Activated naive CD4-positive, alpha-beta T cell treated with anti-CD3 and anti-CD28 coated beads, Interleukin-2, amount 50 U/mL, for 24 hours (primary cell): ENCODE measurements at regions not wholly inside any gene's neighbourhood (a gene's known extent, or its start where the extent isn't known, plus 50 kb on each side); places are given as distances from the start of the nearest gene placed in this dataset.

Experiments
- H3K27ac Mint-ChIP-seq: one replicate; pipeline ENCODE4 v1.8.0; 2021; ENCODE audit warnings: mild to moderate bottlenecking, mixed read lengths
- H3K27me3 Mint-ChIP-seq: one replicate; pipeline ENCODE4 v1.8.0; 2021; ENCODE audit warnings: mixed read lengths
- H3K36me3 Mint-ChIP-seq: one replicate; pipeline ENCODE4 v1.8.0; 2021; ENCODE audit warnings: mixed read lengths
- H3K4me1 Mint-ChIP-seq: one replicate; pipeline ENCODE4 v1.8.0; 2021; ENCODE audit warnings: mixed read lengths
- H3K4me3 Mint-ChIP-seq: one replicate; pipeline ENCODE4 v1.8.0; 2021; ENCODE audit warnings: mild to moderate bottlenecking, mixed read lengths
- H3K9me3 Mint-ChIP-seq: one replicate; pipeline ENCODE4 v1.8.0; 2021; ENCODE audit warnings: mixed read lengths

GRCh38 chr21:38178653-38179470, 77.9 kb upstream of the KCNJ15 start:
- Mint-ChIP-seq H3K4me3 (no peak overlapping the region), H3K36me3 (peaks cover 1% of the 10 kb centered on the region), H3K9me3 (no peaks in the 10 kb centered on the region), H3K4me1 (no peaks in the 10 kb centered on the region), H3K27ac (no peak overlapping the region), H3K27me3 (peaks cover 8% of the 10 kb centered on the region)

- H3K9me3 Mint-ChIP-seq, result no peaks in the 10 kb centered on the region
- H3K4me3 Mint-ChIP-seq, result no peak overlapping the region
- H3K27me3 Mint-ChIP-seq, result peaks cover 8% of the 10 kb centered on the region
- no peaks in the 10 kb centered on the region for H3K4me1 Mint-ChIP-seq
- H3K27ac Mint-ChIP-seq, result no peak overlapping the region
- peaks cover 1% of the 10 kb centered on the region for H3K36me3 Mint-ChIP-seq
These were observed 77.3 kb upstream of the KCNJ15 start for GRCh38 chr21:38179511-38179910.

- Mint-ChIP-seq H3K27me3 (peaks cover 8% of the 10 kb centered on the region), H3K36me3 (peaks cover 1% of the 10 kb centered on the region), H3K9me3 (no peaks in the 10 kb centered on the region)
These were observed 75.7 kb upstream of the KCNJ15 start for GRCh38 chr21:38181096-38181495.

GRCh38 chr21:38182370-38182985, 74.3 kb upstream of the KCNJ15 start:
- Mint-ChIP-seq H3K4me3 (no peak overlapping the region), H3K4me1 (no peaks in the 10 kb centered on the region)

More at GRCh38 chr21:38181096-38181495, 75.7 kb upstream of the KCNJ15 start:
- H3K4me3 Mint-ChIP-seq, result no peak overlapping the region
- H3K27ac Mint-ChIP-seq, result no peak overlapping the region
- H3K4me1 Mint-ChIP-seq, result no peaks in the 10 kb centered on the region

GRCh38 chr21:38183961-38184360, 72.8 kb upstream of the KCNJ15 start:
- no peak overlapping the region for H3K27ac Mint-ChIP-seq
- peaks cover 1% of the 10 kb centered on the region for H3K36me3 Mint-ChIP-seq
- no peaks in the 10 kb centered on the region for H3K4me1 Mint-ChIP-seq
- no peak overlapping the region for H3K4me3 Mint-ChIP-seq
- H3K27me3 Mint-ChIP-seq, result peaks cover 8% of the 10 kb centered on the region
- H3K9me3 Mint-ChIP-seq, result peaks cover 9% of the 10 kb centered on the region

More at GRCh38 chr21:38182370-38182985, 74.3 kb upstream of the KCNJ15 start:
- peaks cover 4% of the 10 kb centered on the region for H3K9me3 Mint-ChIP-seq
- peaks cover 8% of the 10 kb centered on the region for H3K27me3 Mint-ChIP-seq
- H3K36me3 Mint-ChIP-seq, result peaks cover 1% of the 10 kb centered on the region
- H3K27ac Mint-ChIP-seq, result no peak overlapping the region

- H3K4me3 Mint-ChIP-seq, result no peak overlapping the region
- H3K27me3 Mint-ChIP-seq, result peaks cover 3% of the 10 kb centered on the region
- H3K9me3 Mint-ChIP-seq, result peaks cover 9% of the 10 kb centered on the region
- H3K36me3 Mint-ChIP-seq, result peaks cover 1% of the 10 kb centered on the region
- H3K4me1 Mint-ChIP-seq, result no peaks in the 10 kb centered on the region
- H3K27ac Mint-ChIP-seq, result no peak overlapping the region
These were observed 70.0 kb upstream of the KCNJ15 start for GRCh38 chr21:38186661-38187270.

- H3K4me1 Mint-ChIP-seq, result no peaks in the 10 kb centered on the region
- H3K4me3 Mint-ChIP-seq, result no peak overlapping the region
- no peak overlapping the region for H3K27ac Mint-ChIP-seq
- no peaks in the 10 kb centered on the region for H3K36me3 Mint-ChIP-seq
- no peaks in the 10 kb centered on the region for H3K27me3 Mint-ChIP-seq
- peaks cover 9% of the 10 kb centered on the region for H3K9me3 Mint-ChIP-seq
These were observed 68.8 kb upstream of the KCNJ15 start for GRCh38 chr21:38188037-38188436.

- Mint-ChIP-seq H3K4me1 (no peaks in the 10 kb centered on the region), H3K4me3 (no peak overlapping the region), H3K36me3 (no peaks in the 10 kb centered on the region), H3K9me3 (no peaks in the 10 kb centered on the region), H3K27me3 (peaks cover 5% of the 10 kb centered on the region), H3K27ac (no peak overlapping the region)
These were observed 60.8 kb upstream of the KCNJ15 start for GRCh38 chr21:38196036-38196435.

GRCh38 chr21:38202811-38203210, 54.0 kb upstream of the KCNJ15 start:
- no peaks in the 10 kb centered on the region for H3K36me3 Mint-ChIP-seq
- no peaks in the 10 kb centered on the region for H3K9me3 Mint-ChIP-seq
- H3K27ac Mint-ChIP-seq, result no peak overlapping the region
- H3K27me3 Mint-ChIP-seq, result peaks cover 13% of the 10 kb centered on the region
- H3K4me1 Mint-ChIP-seq, result no peaks in the 10 kb centered on the region
- H3K4me3 Mint-ChIP-seq, result no peak overlapping the region

GRCh38 chr21:38203229-38203628, 53.6 kb upstream of the KCNJ15 start:
- no peak overlapping the region for H3K27ac Mint-ChIP-seq
- H3K9me3 Mint-ChIP-seq, result no peaks in the 10 kb centered on the region
- peaks cover 3% of the 10 kb centered on the region for H3K4me1 Mint-ChIP-seq
- peaks cover 17% of the 10 kb centered on the region for H3K27me3 Mint-ChIP-seq
- no peaks in the 10 kb centered on the region for H3K36me3 Mint-ChIP-seq
- no peak overlapping the region for H3K4me3 Mint-ChIP-seq

- H3K4me1 Mint-ChIP-seq, result peaks cover 5% of the 10 kb centered on the region
- H3K27me3 Mint-ChIP-seq, result peaks cover 22% of the 10 kb centered on the region
- no peaks in the 10 kb centered on the region for H3K9me3 Mint-ChIP-seq
- H3K4me3 Mint-ChIP-seq, result no peak overlapping the region
- H3K36me3 Mint-ChIP-seq, result peaks cover 2% of the 10 kb centered on the region
- H3K27ac Mint-ChIP-seq, result no peak overlapping the region
These were observed 50.9 kb upstream of the KCNJ15 start for GRCh38 chr21:38205940-38206339.

- Mint-ChIP-seq H3K9me3 (no peaks in the 10 kb centered on the region), H3K27me3 (peaks cover 22% of the 10 kb centered on the region), H3K27ac (no peak overlapping the region), H3K4me1 (peaks cover 5% of the 10 kb centered on the region), H3K4me3 (no peak overlapping the region), H3K36me3 (peaks cover 2% of the 10 kb centered on the region)
These were observed 50.1 kb upstream of the KCNJ15 start for GRCh38 chr21:38206646-38207045.
